A549 (cell line): ENCODE measurements at regions not wholly inside any gene's neighbourhood (a gene's known extent, or its start where the extent isn't known, plus 50 kb on each side); places are given as distances from the start of the nearest gene placed in this dataset.

Source experiments
- ATAC-seq, 2 experiments: fragments of 200-7000 bp in 1 of 2; fragments of >200 bp in 1 of 2; cut with Nextera tagmentation in 1 of 2; cut with Tn5 transposase in 1 of 2; 3 replicates each; pipeline versions ENCODE4 v1.8.0 to v1.9.1; 2018 to 2020; ENCODE audit warnings: mild to moderate bottlenecking in 1 of 2, moderate library complexity in 1 of 2
- CTCF ChIA-PET: fragments of 300-600 bp; sonication (Branson Sonifier 250); formaldehyde crosslinking; extraction: SDS; loops from one replicate; lab custom pipeline; 2021; ENCODE audit warnings: antibody characterized with exemption, inconsistent platforms; lab: Yijun Ruan, JAX
- POLR2A ChIA-PET: fragments of 350-600 bp; formaldehyde crosslinking; extraction: SDS; loops from one replicate; lab custom pipeline; 2021; ENCODE audit warnings: antibody characterized with exemption, inconsistent platforms; lab: Yijun Ruan, JAX
- DNase-seq, 2 experiments: peaks; one replicate each; pipeline versions ENCODE4 v3.0.0 to v3.0.0-alpha.2; 2011 to 2016; ENCODE audit warnings: low read depth in 1 of 2, low spot score in 1 of 2
- FAIRE-seq: peaks from 2 replicates; lab custom pipeline; 2011; peaks lifted over from hg19 to GRCh38; lab: Jason Lieb, UNC
- H3K27ac ChIP-seq, 2 experiments: fragments of >200 bp; sonication (Bioruptor Twin); formaldehyde crosslinking; 3 replicates each; pipeline ENCODE4 v1.5.1; 2016 to 2017
- H3K4me1 ChIP-seq: fragments of >200 bp; sonication (Bioruptor Twin); formaldehyde crosslinking; 3 replicates; pipeline ENCODE4 v1.6.1; 2016
- H3K4me2 ChIP-seq: fragments of >200 bp; sonication (Bioruptor Twin); formaldehyde crosslinking; 3 replicates; pipeline ENCODE4 v1.6.1; 2016
- H3K4me3 ChIP-seq: fragments of >200 bp; sonication (Bioruptor Twin); formaldehyde crosslinking; 3 replicates; pipeline ENCODE4 v1.5.1; 2016
- H3K9me3 ChIP-seq: fragments of >200 bp; sonication (Bioruptor Twin); formaldehyde crosslinking; 3 replicates; pipeline ENCODE4 v1.6.1; 2016
- BHLHE40 ChIP-seq: IDR thresholded peaks from 2 replicates; pipeline ENCODE4 v1.6.1; 2012; ENCODE audit warnings: low read depth, low read length, inconsistent platforms
- CHD4 ChIP-seq: fragments of 200-600 bp; sonication (generic); IDR thresholded peaks from 2 replicates; pipeline ENCODE4 v1.6.1; 2016; ENCODE audit warnings: antibody characterized with exemption, mild to moderate bottlenecking, borderline replicate concordance
- FOSL2 ChIP-seq, 2 experiments: fragments of 450-650 bp in 1 of 2; fragments of >200 bp in 1 of 2; sonication (Bioruptor Twin) in 1 of 2; formaldehyde crosslinking; IDR thresholded peaks; 2 replicates each; pipeline versions ENCODE4 v1.5.0 to v1.6.1; 2016 to 2020; ENCODE audit warnings: mild to moderate bottlenecking in 1 of 2, moderate library complexity in 1 of 2
- FOXS1 ChIP-seq: fragments of 250-450 bp; sonication (Bioruptor Pico); IDR thresholded peaks from 2 replicates; pipeline ENCODE4 v1.5.0; 2020; ENCODE audit warnings: mild to moderate bottlenecking, moderate library complexity
- HOXA7 ChIP-seq: fragments of 250-450 bp; sonication (Bioruptor Pico); IDR thresholded peaks from 2 replicates; pipeline ENCODE4 v1.5.0; 2020; ENCODE audit warnings: mild to moderate bottlenecking, moderate library complexity
- HOXB13 ChIP-seq: fragments of 250-450 bp; sonication (Bioruptor Pico); IDR thresholded peaks from 2 replicates; pipeline ENCODE4 v1.5.0; 2020; ENCODE audit warnings: low read depth, mild to moderate bottlenecking, moderate library complexity
- JUN ChIP-seq, 2 experiments: fragments of >200 bp; sonication (Bioruptor Twin); formaldehyde crosslinking; IDR thresholded peaks; 2 replicates in 1 of 2; 3 replicates in 1 of 2; pipeline ENCODE4 v1.6.1; 2016 to 2017
- KDM5A ChIP-seq: fragments of 200-600 bp; sonication (generic); IDR thresholded peaks from 2 replicates; pipeline ENCODE4 v1.6.1; 2016; ENCODE audit warnings: antibody characterized with exemption, mild to moderate bottlenecking
- MAZ ChIP-seq: fragments of 150-350 bp; IDR thresholded peaks from 2 replicates; pipeline ENCODE4 v1.6.1; 2014; ENCODE audit warnings: antibody characterized with exemption, low read depth, low read length, borderline replicate concordance
- NPAS2 ChIP-seq: fragments of 250-450 bp; sonication (Bioruptor Pico); IDR thresholded peaks from 2 replicates; pipeline ENCODE4 v1.8.0; 2022; ENCODE audit warnings: mild to moderate bottlenecking, moderate library complexity, borderline replicate concordance
- POLR2A ChIP-seq: IDR thresholded peaks from 2 replicates; pipeline ENCODE4 v1.6.1; 2012; ENCODE audit warnings: mild to moderate bottlenecking, low read length
- POLR2AphosphoS2 ChIP-seq: conservative IDR thresholded peaks from 2 replicates; pipeline ENCODE4 v1.6.1; 2012; ENCODE audit warnings: low read length, improper control_type of control experiment, inconsistent platforms
- RARB ChIP-seq: fragments of 250-450 bp; sonication (Bioruptor Pico); IDR thresholded peaks from 2 replicates; pipeline ENCODE4 v1.8.0; 2021; ENCODE audit warnings: mild to moderate bottlenecking, moderate library complexity
- RCOR1 ChIP-seq: fragments of 150-350 bp; IDR thresholded peaks from 2 replicates; pipeline ENCODE4 v1.6.1; 2014; ENCODE audit warnings: antibody characterized with exemption, low read length, low read depth
- RFX5 ChIP-seq: fragments of 450-650 bp; IDR thresholded peaks from 2 replicates; pipeline ENCODE4 v1.7.1; 2014; ENCODE audit warnings: antibody characterized with exemption, mild to moderate bottlenecking, moderate library complexity
- ZFP36 ChIP-seq: fragments of 450-650 bp; IDR thresholded peaks from 2 replicates; pipeline ENCODE4 v1.6.1; 2014; ENCODE audit warnings: borderline replicate concordance; ENCODE audit not compliant: partially characterized antibody
- WGBS: methylation state at CpG from one replicate; pipeline ENCODE4 v1.1.6; 2017; ENCODE audit errors: missing lambda C conversion rate; 5-methylcytosine and 5-hydroxymethylcytosine counted together
- small RNA-seq, 6 experiments: library from RNA; depleted of rRNA; stranded (forward); fragments of <200 nt; gene quantifications; one replicate each; pipeline ENCODE3, GENCODE V24; 2012
- TF ChIP-seq, protein P1 (sequence below): fragments of 150-350 bp; IDR thresholded peaks from 2 replicates; pipeline ENCODE4 v1.6.1; 2014; ENCODE audit warnings: low read depth, mild to moderate bottlenecking, low read length
- TF ChIP-seq, protein P2 (sequence below): fragments of 250-450 bp; sonication (Bioruptor Pico); IDR thresholded peaks from 2 replicates; pipeline ENCODE4 v1.5.0; 2021; ENCODE audit warnings: mild to moderate bottlenecking, moderate library complexity, borderline replicate concordance
- TF ChIP-seq, protein P3 (sequence below): IDR thresholded peaks from 2 replicates; pipeline ENCODE4 v1.6.1; 2012

DNA sequence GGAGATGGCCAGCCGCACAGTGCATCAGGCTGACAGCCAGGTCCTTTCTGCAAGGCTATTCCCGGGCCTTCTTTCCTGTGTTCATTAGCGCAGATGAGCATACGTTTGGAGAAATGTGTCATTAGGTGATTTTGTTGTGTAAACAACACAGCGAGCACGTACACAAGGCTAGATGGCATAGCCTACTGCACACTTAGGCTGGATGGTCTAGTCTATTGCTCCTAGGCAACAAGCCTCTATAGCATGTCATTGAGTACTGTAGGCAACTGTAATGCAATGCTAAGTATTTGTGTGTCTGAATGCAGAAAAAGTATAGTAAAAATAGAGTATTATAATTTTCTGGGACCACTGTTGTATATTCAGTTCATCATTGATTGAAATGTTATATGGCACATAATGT is 50.9 kb upstream of the PHLPP1 start:
- FAIRE-seq, result no peak
- Histone ChIP-seq H3K4me2 (no peak overlapping the region), H3K4me1 (peaks cover 3% of the 10 kb centered on the region; the same call in 1 of the 3 replicates), H3K4me3 (no peak overlapping the region), H3K27ac (no peak overlapping the region), H3K9me3 (no peaks in the 10 kb centered on the region)
- ChIA-PET CTCF (no interaction called here), POLR2A (no interaction called here)
- no peak for DNase-seq
- ATAC-seq, result no peak
- WGBS, result 88% methylated on average over 6 of the region's 6 CpGs
- TF ChIP-seq FOSL2 (IDR thresholded peaks at IDR 0.05), result no peak
- no peak for TF ChIP-seq FOSL2 (CRISPR knock-in tag; IDR thresholded peaks at IDR 0.05)
- no peak for TF ChIP-seq POLR2AphosphoS2
- no peak for TF ChIP-seq RCOR1

- ChIA-PET CTCF (no interaction called here), POLR2A (no interaction called here)
- FAIRE-seq, result no peak
- no peak overlapping the region for H3K4me2 ChIP-seq
- TF ChIP-seq MAZ (no peak), HOXB13 (CRISPR knock-in tag) (no peak), POLR2A (no peak), NPAS2 (no peak), JUN (IDR thresholded peaks at IDR 0.05) (no peak), RFX5 (no peak), BHLHE40 (no peak), RARB (CRISPR knock-in tag) (no peak), ZFP36 (no peak), HOXA7 (no peak), FOXS1 (CRISPR knock-in tag) (no peak), CHD4 (no peak), KDM5A (no peak)
- TF ChIP-seq, protein P1, sequence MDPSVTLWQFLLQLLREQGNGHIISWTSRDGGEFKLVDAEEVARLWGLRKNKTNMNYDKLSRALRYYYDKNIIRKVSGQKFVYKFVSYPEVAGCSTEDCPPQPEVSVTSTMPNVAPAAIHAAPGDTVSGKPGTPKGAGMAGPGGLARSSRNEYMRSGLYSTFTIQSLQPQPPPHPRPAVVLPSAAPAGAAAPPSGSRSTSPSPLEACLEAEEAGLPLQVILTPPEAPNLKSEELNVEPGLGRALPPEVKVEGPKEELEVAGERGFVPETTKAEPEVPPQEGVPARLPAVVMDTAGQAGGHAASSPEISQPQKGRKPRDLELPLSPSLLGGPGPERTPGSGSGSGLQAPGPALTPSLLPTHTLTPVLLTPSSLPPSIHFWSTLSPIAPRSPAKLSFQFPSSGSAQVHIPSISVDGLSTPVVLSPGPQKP, result no peak
- TF ChIP-seq, protein P2, sequence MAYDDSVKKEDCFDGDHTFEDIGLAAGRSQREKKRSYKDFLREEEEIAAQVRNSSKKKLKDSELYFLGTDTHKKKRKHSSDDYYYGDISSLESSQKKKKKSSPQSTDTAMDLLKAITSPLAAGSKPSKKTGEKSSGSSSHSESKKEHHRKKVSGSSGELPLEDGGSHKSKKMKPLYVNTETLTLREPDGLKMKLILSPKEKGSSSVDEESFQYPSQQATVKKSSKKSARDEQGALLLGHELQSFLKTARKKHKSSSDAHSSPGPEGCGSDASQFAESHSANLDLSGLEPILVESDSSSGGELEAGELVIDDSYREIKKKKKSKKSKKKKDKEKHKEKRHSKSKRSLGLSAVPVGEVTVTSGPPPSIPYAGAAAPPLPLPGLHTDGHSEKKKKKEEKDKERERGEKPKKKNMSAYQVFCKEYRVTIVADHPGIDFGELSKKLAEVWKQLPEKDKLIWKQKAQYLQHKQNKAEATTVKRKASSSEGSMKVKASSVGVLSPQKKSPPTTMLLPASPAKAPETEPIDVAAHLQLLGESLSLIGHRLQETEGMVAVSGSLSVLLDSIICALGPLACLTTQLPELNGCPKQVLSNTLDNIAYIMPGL (CRISPR knock-in tag), result no peak
- TF ChIP-seq, protein P3, sequence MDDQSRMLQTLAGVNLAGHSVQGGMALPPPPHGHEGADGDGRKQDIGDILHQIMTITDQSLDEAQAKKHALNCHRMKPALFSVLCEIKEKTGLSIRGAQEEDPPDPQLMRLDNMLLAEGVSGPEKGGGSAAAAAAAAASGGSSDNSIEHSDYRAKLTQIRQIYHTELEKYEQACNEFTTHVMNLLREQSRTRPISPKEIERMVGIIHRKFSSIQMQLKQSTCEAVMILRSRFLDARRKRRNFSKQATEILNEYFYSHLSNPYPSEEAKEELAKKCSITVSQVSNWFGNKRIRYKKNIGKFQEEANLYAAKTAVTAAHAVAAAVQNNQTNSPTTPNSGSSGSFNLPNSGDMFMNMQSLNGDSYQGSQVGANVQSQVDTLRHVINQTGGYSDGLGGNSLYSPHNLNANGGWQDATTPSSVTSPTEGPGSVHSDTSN, result no peak
- TF ChIP-seq, all 56 proteins: peak for 0
- 51% methylated on average over 4 of the region's 4 CpGs for WGBS
- peaks cover 3% of the 10 kb centered on the region; the same call in 1 of the 3 replicates for H3K4me1 ChIP-seq
- H3K4me3 ChIP-seq, result no peak overlapping the region
- H3K9me3 ChIP-seq, result no peaks in the 10 kb centered on the region
- H3K27ac ChIP-seq, result no peak overlapping the region
- DNase-seq (no peak), ATAC-seq (no peak)
These were observed 50.2 kb upstream of the PHLPP1 start for GRCh38 chr18:62665188-62665587.

Small RNA genes lying in the stretch of these regions (small RNA-seq; reads per million reads assigned to genes)
- 0 to 3.0 (median 0) reads per million in 6 experiments for gene RN7SL705P
